Thoracic aorta (tissue), 2 donors: ENCODE measurements at regions not wholly inside any gene's neighbourhood (a gene's known extent, or its start where the extent isn't known, plus 50 kb on each side); places are given as distances from the start of the nearest gene placed in this dataset.

Experiments used
- ATAC-seq: fragments of 150-250 bp; one replicate; pipeline ENCODE4 v1.8.0; 2017; ENCODE audit warnings: low read depth; ENCODE audit not compliant: insufficient number of reproducible peaks, low FRiP score
- DNase-seq: peaks from one replicate; pipeline ENCODE4 v3.0.0-alpha.2; 2020; ENCODE audit warnings: low spot score
- H3K27ac ChIP-seq, 2 donors: fragments of 200-600 bp; sonication (generic); 1 replicate in 1 of 2; 2 replicates in 1 of 2; pipeline ENCODE4 v1.5.1; 2016; ENCODE audit warnings: mild to moderate bottlenecking in 2 of 2, moderate library complexity in 2 of 2
- H3K27me3 ChIP-seq: fragments of 200-600 bp; sonication (generic); replicated peaks from 2 replicates; pipeline ENCODE4 v1.6.0; 2016; ENCODE audit warnings: mild to moderate bottlenecking; ENCODE audit not compliant: insufficient read depth
- H3K36me3 ChIP-seq: fragments of 200-600 bp; sonication (generic); one replicate; pipeline ENCODE4 v1.5.1; 2016
- H3K4me1 ChIP-seq, 2 donors: fragments of 200-600 bp; sonication (generic); 1 replicate in 1 of 2; 2 replicates in 1 of 2; pipeline versions ENCODE4 v1.5.1 to v1.6.0; 2016; ENCODE audit warnings: low read depth in 2 of 2, mild to moderate bottlenecking in 1 of 2; ENCODE audit not compliant: control insufficient read depth in 1 of 2
- H3K4me3 ChIP-seq: fragments of 200-600 bp; sonication (generic); 2 replicates; pipeline ENCODE4 v1.5.1; 2016; ENCODE audit warnings: mild to moderate bottlenecking
- H3K9me3 ChIP-seq: fragments of 200-600 bp; sonication (generic); 2 replicates; pipeline ENCODE4 v1.5.1; 2016
- TF ChIP-seq, protein P1 (sequence below): fragments of 200-600 bp; sonication (generic); IDR thresholded peaks from one replicate; pipeline ENCODE4 v1.5.1; 2019; ENCODE audit warnings: antibody characterized with exemption

- ATAC-seq (no peak), DNase-seq (no peak)
- Histone ChIP-seq H3K27me3 (no peaks in the 10 kb centered on the region), H3K9me3 (no peaks in the 10 kb centered on the region), H3K4me3 (no peak overlapping the region), H3K36me3 (no peaks in the 10 kb centered on the region), H3K27ac (no peak overlapping the region), H3K4me1 (no peaks in the 10 kb centered on the region)
- TF ChIP-seq, protein P1, sequence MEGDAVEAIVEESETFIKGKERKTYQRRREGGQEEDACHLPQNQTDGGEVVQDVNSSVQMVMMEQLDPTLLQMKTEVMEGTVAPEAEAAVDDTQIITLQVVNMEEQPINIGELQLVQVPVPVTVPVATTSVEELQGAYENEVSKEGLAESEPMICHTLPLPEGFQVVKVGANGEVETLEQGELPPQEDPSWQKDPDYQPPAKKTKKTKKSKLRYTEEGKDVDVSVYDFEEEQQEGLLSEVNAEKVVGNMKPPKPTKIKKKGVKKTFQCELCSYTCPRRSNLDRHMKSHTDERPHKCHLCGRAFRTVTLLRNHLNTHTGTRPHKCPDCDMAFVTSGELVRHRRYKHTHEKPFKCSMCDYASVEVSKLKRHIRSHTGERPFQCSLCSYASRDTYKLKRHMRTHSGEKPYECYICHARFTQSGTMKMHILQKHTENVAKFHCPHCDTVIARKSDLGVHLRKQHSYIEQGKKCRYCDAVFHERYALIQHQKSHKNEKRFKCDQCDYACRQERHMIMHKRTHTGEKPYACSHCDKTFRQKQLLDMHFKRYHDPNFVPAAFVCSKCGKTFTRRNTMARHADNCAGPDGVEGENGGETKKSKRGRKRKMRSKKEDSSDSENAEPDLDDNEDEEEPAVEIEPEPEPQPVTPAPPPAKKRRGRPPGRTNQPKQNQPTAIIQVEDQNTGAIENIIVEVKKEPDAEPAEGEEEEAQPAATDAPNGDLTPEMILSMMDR, result no peak
Measured at GRCh38 chr11:70640408-70640807, 242.1 kb downstream of the CTTN start.

DNA sequence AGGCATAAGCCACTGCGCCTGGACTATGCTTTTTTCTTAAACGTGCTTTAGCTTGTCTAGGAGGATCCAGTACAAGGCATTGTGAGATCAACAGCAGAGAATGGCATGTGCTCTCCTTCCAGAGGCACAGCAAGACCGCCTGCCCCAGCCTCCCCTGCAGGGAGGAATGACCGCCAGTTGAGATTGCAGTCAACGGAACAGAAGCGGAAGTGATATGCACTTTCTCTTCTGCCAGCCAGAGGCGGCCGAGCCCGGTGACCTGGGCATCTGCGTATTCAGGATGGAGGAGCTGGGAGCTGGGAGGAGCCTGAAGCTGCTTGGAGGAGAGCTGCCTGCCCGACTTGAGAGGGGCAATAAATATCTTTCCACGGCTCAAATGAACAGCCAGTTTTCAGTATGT lies 243.0 kb downstream of the CTTN start:
- DNase-seq, result no peak
- no peaks in the 10 kb centered on the region for H3K36me3 ChIP-seq
- H3K27me3 ChIP-seq, result no peaks in the 10 kb centered on the region
- no peak overlapping the region for H3K27ac ChIP-seq
- H3K4me1 ChIP-seq, result no peaks in the 10 kb centered on the region
- TF ChIP-seq, protein P1, result no peak
- no peaks in the 10 kb centered on the region for H3K9me3 ChIP-seq
- H3K4me3 ChIP-seq, result no peak overlapping the region
- no peak for ATAC-seq

DNA sequence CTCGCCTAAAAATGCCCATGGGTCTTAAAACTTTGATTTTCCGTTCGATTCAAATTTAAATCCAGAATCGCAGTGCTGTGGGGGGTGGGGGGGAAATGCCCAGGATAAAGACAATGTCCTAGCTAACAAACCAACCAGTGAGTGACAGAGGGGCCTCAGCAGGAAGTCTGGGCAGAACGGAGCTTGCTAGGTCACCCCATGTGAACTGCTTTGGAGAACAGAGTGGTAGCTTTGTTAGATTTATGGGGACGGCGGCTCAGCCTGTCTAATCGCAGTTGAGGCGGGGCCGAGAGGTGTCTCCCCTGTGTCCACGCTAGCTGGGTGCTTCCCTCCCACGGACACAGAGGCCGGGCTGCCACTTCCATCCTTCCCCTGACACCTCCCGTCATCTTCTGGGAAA lies 243.9 kb downstream of the CTTN start:
- Histone ChIP-seq H3K36me3 (no peaks in the 10 kb centered on the region), H3K27ac (no peak overlapping the region), H3K27me3 (no peaks in the 10 kb centered on the region), H3K4me1 (no peaks in the 10 kb centered on the region), H3K4me3 (no peak overlapping the region), H3K9me3 (no peaks in the 10 kb centered on the region)
- no peak for DNase-seq
- ATAC-seq, result no peak
- TF ChIP-seq, protein P1, result no peak

DNA sequence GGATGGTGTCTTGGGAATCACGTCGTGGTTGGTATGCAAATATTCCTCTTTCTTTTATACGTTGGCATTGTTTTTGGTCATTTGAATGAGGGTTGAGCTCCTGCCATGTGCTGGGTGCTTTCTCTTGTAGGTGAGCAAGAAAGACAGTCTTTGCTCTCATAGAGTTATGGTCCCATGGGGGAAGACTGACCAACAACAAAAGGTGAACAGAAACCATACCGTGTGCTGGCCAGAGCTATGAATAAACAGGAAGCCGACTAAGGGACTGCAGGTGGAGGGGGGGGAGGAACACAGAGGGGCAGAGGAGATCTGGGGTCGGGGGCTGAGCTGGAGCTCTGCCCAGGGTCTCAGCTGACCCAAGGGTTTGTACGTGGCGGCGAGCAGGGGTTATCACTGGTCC lies 245.3 kb downstream of the CTTN start:
- no peak for DNase-seq
- no peaks in the 10 kb centered on the region for H3K27me3 ChIP-seq
- H3K4me3 ChIP-seq, result no peak overlapping the region
- H3K9me3 ChIP-seq, result no peaks in the 10 kb centered on the region
- TF ChIP-seq, protein P1, result no peak
- no peaks in the 10 kb centered on the region for H3K36me3 ChIP-seq
- ATAC-seq, result no peak
- no peaks in the 10 kb centered on the region for H3K4me1 ChIP-seq
- H3K27ac ChIP-seq, result no peak overlapping the region

DNA sequence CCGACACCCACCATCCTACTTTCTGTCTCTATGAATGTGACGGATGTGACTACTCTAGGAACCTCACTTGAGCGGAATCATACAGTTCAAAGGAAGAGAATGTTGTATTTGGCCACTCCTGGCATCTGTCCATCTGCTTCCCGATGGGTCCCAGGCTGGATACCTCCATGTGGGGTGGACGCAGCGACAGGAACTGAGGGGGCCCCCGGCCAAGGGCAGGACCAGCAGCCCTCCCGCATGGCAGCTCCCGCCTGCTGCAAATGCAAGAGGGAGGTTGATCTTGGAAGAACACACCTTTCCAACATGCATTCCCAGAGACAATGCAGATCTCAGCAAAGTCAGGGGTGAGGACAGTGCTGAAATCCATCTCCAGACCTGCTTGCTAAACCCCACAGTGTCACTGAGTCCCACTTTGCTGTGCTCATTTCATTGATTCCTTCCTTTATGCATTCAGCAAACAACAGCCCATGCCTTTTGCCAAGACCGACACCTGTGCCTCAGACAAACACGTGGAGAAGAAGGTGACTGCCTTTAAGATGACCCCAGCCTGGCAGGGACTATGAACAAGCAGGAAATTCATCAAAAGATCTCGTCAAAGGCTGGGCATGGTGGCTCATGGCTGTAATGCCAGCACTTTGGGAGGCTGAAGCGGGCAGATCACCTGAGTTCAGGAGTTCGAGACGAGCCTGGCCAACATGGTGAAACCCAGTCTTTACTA lies 246.2 kb downstream of the CTTN start:
- no peaks in the 10 kb centered on the region for H3K27me3 ChIP-seq
- TF ChIP-seq, protein P1, result no peak
- no peak overlapping the region for H3K4me3 ChIP-seq
- no peak for DNase-seq
- no peak overlapping the region for H3K27ac ChIP-seq
- H3K4me1 ChIP-seq, result no peaks in the 10 kb centered on the region
- H3K36me3 ChIP-seq, result no peaks in the 10 kb centered on the region
- no peak for ATAC-seq
- H3K9me3 ChIP-seq, result no peaks in the 10 kb centered on the region
